ENCODE measurements at regions not wholly inside any gene's neighbourhood (a gene's known extent, or its start where the extent isn't known, plus 50 kb on each side); places are given as distances from the start of the nearest gene placed in this dataset.

GRCh38 chr10:44828508-44829142 is 82.5 kb upstream of the TMEM72 start:
- no peak for DNase-seq

- no peak for DNase-seq
These were observed 81.7 kb upstream of the TMEM72 start for GRCh38 chr10:44829426-44829825.

GRCh38 chr10:44830022-44830421 is 81.1 kb upstream of the TMEM72 start:
- no peak for DNase-seq

GRCh38 chr10:44831581-44831980 is 79.6 kb upstream of the TMEM72 start:
- DNase-seq = no peak

GRCh38 chr10:44832595-44833390 is 78.3 kb upstream of the TMEM72 start:
- no peak for DNase-seq

GRCh38 chr10:44834131-44834530 is 77.0 kb upstream of the TMEM72 start:
- DNase-seq = no peak

GRCh38 chr10:44835300-44835699 is 75.8 kb upstream of the TMEM72 start:
- no peak for DNase-seq

- DNase-seq = no peak
These were observed 67.7 kb upstream of the TMEM72 start for GRCh38 chr10:44843484-44843883.

GRCh38 chr10:44845361-44846175 is 65.6 kb upstream of the TMEM72 start:
- no peak for DNase-seq

- DNase-seq = no peak
These were observed 64.0 kb upstream of the TMEM72 start for GRCh38 chr10:44847110-44847509.

- DNase-seq = no peak
These were observed 62.9 kb upstream of the TMEM72 start for GRCh38 chr10:44848211-44848610.

GRCh38 chr10:44849936-44850335 is 61.2 kb upstream of the TMEM72 start:
- no peak for DNase-seq

- DNase-seq = no peak
These were observed 60.7 kb upstream of the TMEM72 start for GRCh38 chr10:44850356-44850934.

GRCh38 chr10:44851413-44851812 is 59.7 kb upstream of the TMEM72 start:
- DNase-seq = no peak

GRCh38 chr10:44851881-44852280 is 59.3 kb upstream of the TMEM72 start:
- no peak for DNase-seq

- DNase-seq = no peak
These were observed 57.9 kb upstream of the TMEM72 start for GRCh38 chr10:44853148-44853734.

- no peak for DNase-seq
These were observed 57.3 kb upstream of the TMEM72 start for GRCh38 chr10:44853796-44854195.

GRCh38 chr10:44854693-44855350 is 56.3 kb upstream of the TMEM72 start:
- DNase-seq = no peak

GRCh38 chr10:44856696-44857095 is 54.4 kb upstream of the TMEM72 start:
- no peak for DNase-seq

GRCh38 chr10:44857363-44858016 is 53.6 kb upstream of the TMEM72 start:
- peak; percentile 65 for DNase-seq

- no peak for DNase-seq
These were observed 53.1 kb upstream of the TMEM72 start for GRCh38 chr10:44858017-44858371.

- no peak for DNase-seq
These were observed 52.1 kb upstream of the TMEM72 start for GRCh38 chr10:44858988-44859387.

Measured in 8988T (cell line).